A172 (cell line): ENCODE measurements at regions not wholly inside any gene's neighbourhood (a gene's known extent, or its start where the extent isn't known, plus 50 kb on each side); places are given as distances from the start of the nearest gene placed in this dataset.

Source experiments
- DNase-seq: peaks from one replicate; pipeline ENCODE4 v3.0.0-alpha.2; 2015; ENCODE audit warnings: low spot score

GRCh38 chr18:57087644-57088376, 59.1 kb upstream of the BOD1L2 start:
- DNase-seq, result peak; percentile 54

- DNase-seq, result no peak
Measured at GRCh38 chr18:57088883-57089282, 58.0 kb upstream of the BOD1L2 start.

GRCh38 chr18:57089702-57090101, 57.2 kb upstream of the BOD1L2 start:
- no peak for DNase-seq

GRCh38 chr18:57091231-57091630, 55.7 kb upstream of the BOD1L2 start:
- no peak for DNase-seq

- DNase-seq, result no peak
Measured at GRCh38 chr18:57094175-57094574, 52.7 kb upstream of the BOD1L2 start.

- DNase-seq, result peak; percentile 5
Measured at GRCh38 chr18:57095884-57096283, 51.0 kb upstream of the BOD1L2 start.
